WERI-Rb-1 (cell line): ENCODE measurements at regions not wholly inside any gene's neighbourhood (a gene's known extent, or its start where the extent isn't known, plus 50 kb on each side); places are given as distances from the start of the nearest gene placed in this dataset.

Experiments
- DNase-seq: peaks from one replicate; pipeline ENCODE4 v3.0.0-alpha.2; 2020
- H3K27ac ChIP-seq: fragments of 250-450 bp; sonication (Bioruptor Pico); 2 replicates; pipeline ENCODE4 v1.5.1; 2020; ENCODE audit warnings: mild to moderate bottlenecking, moderate library complexity
- H3K27me3 ChIP-seq: fragments of 250-450 bp; sonication (Bioruptor Pico); 2 replicates; pipeline ENCODE4 v1.5.1; 2021; ENCODE audit warnings: mild to moderate bottlenecking, low read depth, moderate library complexity; ENCODE audit not compliant: insufficient read depth, severe bottlenecking
- H3K36me3 ChIP-seq: fragments of 250-450 bp; sonication (Bioruptor Pico); 2 replicates; pipeline ENCODE4 v1.5.1; 2020; ENCODE audit warnings: mild to moderate bottlenecking, moderate library complexity
- H3K4me3 ChIP-seq: 2 replicates; pipeline ENCODE4 v1.5.1; 2011; ENCODE audit warnings: low read depth, mild to moderate bottlenecking, control low read depth, low read length
- H3K9me3 ChIP-seq: fragments of 250-450 bp; sonication (Bioruptor Pico); 2 replicates; pipeline ENCODE4 v1.5.1; 2021; ENCODE audit warnings: mild to moderate bottlenecking, moderate library complexity; ENCODE audit not compliant: severe bottlenecking
- TF ChIP-seq, protein P1 (sequence below): IDR thresholded peaks from 2 replicates; pipeline ENCODE4 v1.5.1; 2011; ENCODE audit warnings: low read depth, mild to moderate bottlenecking, control low read depth, inconsistent platforms, low read length

DNA sequence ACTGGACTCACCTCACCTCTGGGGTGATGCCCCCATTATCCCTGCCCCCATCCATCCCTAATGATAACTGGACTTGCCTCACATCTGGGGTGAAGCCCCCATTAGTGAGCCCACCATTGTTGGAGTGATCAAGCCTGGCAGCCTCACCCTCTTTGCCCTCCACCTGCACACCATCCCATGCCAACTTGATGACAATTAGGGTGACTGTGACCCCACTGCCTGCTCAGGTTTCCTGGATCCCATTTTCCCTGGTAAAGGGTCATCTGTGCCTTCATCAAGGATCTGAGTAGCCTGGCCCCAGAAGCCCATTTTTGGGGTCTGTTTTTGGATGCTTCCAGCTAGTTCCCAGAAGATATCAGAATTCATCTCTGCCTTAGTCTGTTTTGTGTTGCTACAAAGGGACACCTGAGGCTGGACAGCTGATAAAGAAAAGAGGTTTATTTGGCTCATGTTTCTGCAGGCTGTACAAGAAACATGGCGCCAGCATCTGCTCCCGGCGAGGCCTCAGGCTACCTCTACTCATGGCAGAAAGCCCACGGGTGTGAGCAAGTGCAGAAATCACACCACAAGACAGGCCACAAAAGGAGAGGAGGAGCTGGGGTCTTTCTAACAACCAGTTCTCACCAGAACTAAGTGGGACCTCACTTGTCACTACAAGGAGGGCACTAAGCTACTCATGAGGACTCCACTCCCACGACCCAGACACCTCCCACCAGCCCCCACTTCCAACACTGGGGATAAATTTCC lies 196.4 kb upstream of the TWIST2 start:
- DNase-seq, result no peak
- Histone ChIP-seq H3K4me3 (no peak overlapping the region), H3K36me3 (no peaks in the 10 kb centered on the region), H3K9me3 (no peaks in the 10 kb centered on the region), H3K27me3 (peaks cover 86% of the 10 kb centered on the region), H3K27ac (no peak overlapping the region)
- TF ChIP-seq, protein P1, sequence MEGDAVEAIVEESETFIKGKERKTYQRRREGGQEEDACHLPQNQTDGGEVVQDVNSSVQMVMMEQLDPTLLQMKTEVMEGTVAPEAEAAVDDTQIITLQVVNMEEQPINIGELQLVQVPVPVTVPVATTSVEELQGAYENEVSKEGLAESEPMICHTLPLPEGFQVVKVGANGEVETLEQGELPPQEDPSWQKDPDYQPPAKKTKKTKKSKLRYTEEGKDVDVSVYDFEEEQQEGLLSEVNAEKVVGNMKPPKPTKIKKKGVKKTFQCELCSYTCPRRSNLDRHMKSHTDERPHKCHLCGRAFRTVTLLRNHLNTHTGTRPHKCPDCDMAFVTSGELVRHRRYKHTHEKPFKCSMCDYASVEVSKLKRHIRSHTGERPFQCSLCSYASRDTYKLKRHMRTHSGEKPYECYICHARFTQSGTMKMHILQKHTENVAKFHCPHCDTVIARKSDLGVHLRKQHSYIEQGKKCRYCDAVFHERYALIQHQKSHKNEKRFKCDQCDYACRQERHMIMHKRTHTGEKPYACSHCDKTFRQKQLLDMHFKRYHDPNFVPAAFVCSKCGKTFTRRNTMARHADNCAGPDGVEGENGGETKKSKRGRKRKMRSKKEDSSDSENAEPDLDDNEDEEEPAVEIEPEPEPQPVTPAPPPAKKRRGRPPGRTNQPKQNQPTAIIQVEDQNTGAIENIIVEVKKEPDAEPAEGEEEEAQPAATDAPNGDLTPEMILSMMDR, result no peak

DNA sequence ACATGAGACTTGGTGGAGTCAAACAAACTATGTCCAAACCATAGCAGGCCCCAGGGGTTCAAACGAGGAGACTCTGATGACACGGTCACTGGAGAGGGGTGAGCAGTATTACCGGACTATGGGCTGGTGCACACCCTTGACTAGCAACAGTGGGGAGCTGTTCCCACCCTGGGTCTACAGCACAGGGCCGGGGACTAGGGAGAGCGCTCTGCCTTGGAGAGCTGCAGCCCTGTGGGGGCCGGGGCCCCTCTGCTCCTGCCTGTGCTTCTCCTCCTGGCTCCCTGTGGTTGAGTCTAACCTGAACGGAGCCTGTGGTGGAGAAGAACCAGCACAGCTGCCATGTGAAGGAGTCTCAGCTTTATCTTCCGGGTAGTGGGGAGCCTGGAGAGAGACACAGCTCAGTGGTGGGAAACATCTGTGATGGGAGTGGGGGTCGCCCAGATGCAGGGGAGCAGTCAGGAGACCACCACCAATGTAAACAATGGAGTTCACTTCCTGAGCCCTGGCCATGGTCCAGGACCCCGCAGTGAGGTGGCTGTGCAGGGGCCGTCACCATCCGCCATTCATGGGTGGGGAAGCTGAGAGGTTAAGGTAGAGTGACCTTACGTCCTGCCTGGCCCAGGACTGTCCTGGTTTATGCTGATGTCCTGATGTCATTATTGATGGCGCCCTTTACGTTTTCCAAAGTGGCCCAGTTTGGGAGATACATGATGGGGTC lies 195.7 kb upstream of the TWIST2 start:
- H3K4me3 ChIP-seq, result no peak overlapping the region
- no peak overlapping the region for H3K27ac ChIP-seq
- no peak for DNase-seq
- no peaks in the 10 kb centered on the region for H3K36me3 ChIP-seq
- TF ChIP-seq, protein P1, result no peak
- H3K27me3 ChIP-seq, result peaks cover 86% of the 10 kb centered on the region
- H3K9me3 ChIP-seq, result no peaks in the 10 kb centered on the region

DNA sequence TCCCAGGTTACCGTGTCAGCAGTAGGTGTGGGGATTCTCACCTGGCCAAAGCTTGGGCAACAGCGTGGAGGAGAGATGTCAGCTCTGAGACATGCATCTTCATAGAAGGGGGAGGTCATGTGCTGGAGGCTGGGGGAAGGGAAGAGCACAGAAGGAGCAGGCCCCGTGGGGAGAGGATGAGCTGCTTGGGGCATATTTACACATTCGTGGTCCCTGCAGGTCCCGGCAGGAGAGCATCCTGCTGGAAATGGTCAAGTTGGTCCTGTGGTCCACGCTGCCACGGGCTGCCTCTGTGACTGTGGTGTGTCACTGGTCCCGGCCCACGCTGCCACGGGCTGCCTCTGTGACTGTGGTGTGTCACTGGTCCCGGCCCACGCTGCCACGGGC lies 195.1 kb upstream of the TWIST2 start:
- TF ChIP-seq, protein P1, result no peak
- H3K4me3 ChIP-seq, result no peak overlapping the region

DNA sequence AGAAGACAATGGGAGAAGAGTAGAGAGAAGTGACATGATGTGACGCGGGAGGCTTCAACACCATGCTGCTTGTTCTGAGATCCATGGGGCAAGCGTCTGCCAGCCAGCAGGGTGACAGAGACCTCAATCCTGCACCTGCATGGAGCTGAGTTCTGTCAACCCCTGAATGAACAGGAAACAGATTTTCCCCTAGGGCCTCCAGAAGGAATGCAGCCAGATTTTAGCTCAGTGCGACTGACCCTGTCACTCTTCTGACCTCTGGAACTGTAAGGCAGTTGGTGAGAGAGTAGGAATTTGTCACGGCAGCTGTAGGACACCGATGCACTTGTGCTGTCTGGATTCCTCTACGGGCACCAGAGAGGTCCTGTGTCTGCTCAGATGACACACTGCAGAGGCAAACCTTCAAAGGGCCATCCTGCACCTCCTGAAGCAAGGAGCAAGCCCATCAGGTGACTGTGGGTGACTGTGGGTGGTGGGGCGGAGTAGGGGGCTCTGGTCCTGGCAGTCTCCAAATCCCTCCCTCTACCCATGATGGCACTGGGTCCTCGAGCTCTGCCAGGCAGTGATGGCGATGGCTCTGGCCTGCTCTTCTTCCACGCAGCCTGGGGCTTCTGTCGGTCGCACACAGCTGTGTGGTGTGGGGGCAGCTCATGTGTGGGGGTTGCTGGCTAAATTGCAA lies 194.3 kb upstream of the TWIST2 start:
- Histone ChIP-seq H3K27me3 (peaks cover 91% of the 10 kb centered on the region), H3K4me3 (no peak overlapping the region), H3K27ac (no peak overlapping the region), H3K36me3 (no peaks in the 10 kb centered on the region), H3K9me3 (no peaks in the 10 kb centered on the region)
- TF ChIP-seq, protein P1, result no peak
- DNase-seq, result no peak

More for the DNA sequence above, 195.1 kb upstream of the TWIST2 start:
- no peaks in the 10 kb centered on the region for H3K36me3 ChIP-seq
- H3K9me3 ChIP-seq, result no peaks in the 10 kb centered on the region
- H3K27ac ChIP-seq, result no peak overlapping the region
- DNase-seq, result no peak
- H3K27me3 ChIP-seq, result peaks cover 90% of the 10 kb centered on the region

DNA sequence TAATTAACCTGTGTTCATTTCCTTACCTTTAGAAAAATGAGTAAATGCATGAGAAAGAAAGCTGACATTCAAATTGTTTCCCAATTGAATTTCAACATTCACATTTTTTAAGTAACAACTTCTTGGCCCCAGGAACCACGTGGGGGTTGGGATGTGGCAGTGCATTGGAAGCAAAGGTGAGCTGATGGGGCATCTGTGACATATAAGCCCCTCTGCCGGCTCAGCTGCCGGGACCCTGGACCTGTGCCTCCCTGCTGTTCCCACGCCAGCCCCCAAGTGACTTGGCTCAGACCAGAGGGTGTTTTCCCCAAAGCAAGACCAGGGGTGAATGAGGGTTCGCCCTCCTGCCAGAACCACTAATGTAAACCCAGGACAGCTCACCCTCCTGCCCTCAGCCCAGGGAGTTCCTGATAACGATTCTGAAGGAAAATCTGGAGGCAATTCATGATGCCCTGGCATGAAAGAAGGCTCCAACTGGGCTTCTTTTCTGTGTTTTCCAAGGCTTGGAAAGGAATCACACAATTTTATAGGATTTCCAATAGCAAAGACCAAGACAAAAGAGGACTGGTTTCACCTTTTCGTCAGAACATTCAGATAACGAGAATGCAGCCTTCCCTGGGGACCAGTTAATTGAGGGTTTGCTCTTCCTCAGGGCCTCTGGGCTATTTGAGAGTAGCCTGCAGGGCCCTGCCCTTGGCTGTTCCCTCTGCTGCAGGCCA lies 193.2 kb upstream of the TWIST2 start:
- no peak overlapping the region for H3K4me3 ChIP-seq
- no peak overlapping the region for H3K27ac ChIP-seq
- H3K36me3 ChIP-seq, result no peaks in the 10 kb centered on the region
- TF ChIP-seq, protein P1, result no peak
- peaks cover 94% of the 10 kb centered on the region for H3K27me3 ChIP-seq
- no peaks in the 10 kb centered on the region for H3K9me3 ChIP-seq
- no peak for DNase-seq
